NT2/D1 (cell line): ENCODE measurements at regions not wholly inside any gene's neighbourhood (a gene's known extent, or its start where the extent isn't known, plus 50 kb on each side); places are given as distances from the start of the nearest gene placed in this dataset.

Experiments used
- DNase-seq: peaks from one replicate; pipeline ENCODE4 v3.0.0-alpha.2; 2011; ENCODE audit warnings: low read depth, low spot score
- H3K27me3 ChIP-seq: 2 replicates; pipeline ENCODE4 v1.6.0; 2011; ENCODE audit warnings: mild to moderate bottlenecking; ENCODE audit not compliant: insufficient read length, insufficient read depth
- H3K36me3 ChIP-seq: 2 replicates; pipeline ENCODE4 v1.6.1; 2011; ENCODE audit warnings: mild to moderate bottlenecking, low read length, mixed read lengths; ENCODE audit not compliant: insufficient read depth, insufficient read length
- H3K4me1 ChIP-seq: 2 replicates; pipeline ENCODE4 v1.5.1; 2011; ENCODE audit not compliant: insufficient read depth, insufficient read length
- H3K4me3 ChIP-seq: 2 replicates; pipeline ENCODE4 v1.5.1; 2011; ENCODE audit warnings: low read depth; ENCODE audit not compliant: insufficient read length
- H3K9ac ChIP-seq: 2 replicates; pipeline ENCODE4 v1.6.0; 2011; ENCODE audit warnings: low read depth; ENCODE audit not compliant: insufficient read length
- H3K9me3 ChIP-seq: 2 replicates; pipeline ENCODE4 v1.5.1; 2011; ENCODE audit warnings: mild to moderate bottlenecking, low read length; ENCODE audit not compliant: insufficient read depth
- SUZ12 ChIP-seq: IDR thresholded peaks from 2 replicates; pipeline ENCODE4 v1.6.1; 2011; ENCODE audit not compliant: insufficient read length, insufficient read depth; ENCODE audit errors: extremely low read depth
- YY1 ChIP-seq: IDR thresholded peaks from 2 replicates; pipeline ENCODE4 v1.6.1; 2011; ENCODE audit not compliant: insufficient read length, insufficient read depth
- ZNF274 ChIP-seq: IDR thresholded peaks from 2 replicates; pipeline ENCODE4 v1.6.1; 2011; ENCODE audit warnings: mild to moderate bottlenecking, low read depth, low read length

- Histone ChIP-seq H3K9ac (no peak overlapping the region), H3K36me3 (no peaks in the 10 kb centered on the region), H3K4me3 (no peak overlapping the region), H3K27me3 (no peaks in the 10 kb centered on the region), H3K4me1 (no peaks in the 10 kb centered on the region), H3K9me3 (peaks cover 25% of the 10 kb centered on the region)
- TF ChIP-seq SUZ12 (no peak), YY1 (no peak), ZNF274 (no peak)
- DNase-seq = peak; percentile 6
Observed at GRCh38 chr4:161256716-161257115, 907.1 kb downstream of the FSTL5 start.

- DNase-seq = no peak
- Histone ChIP-seq H3K4me3 (no peak overlapping the region), H3K4me1 (no peaks in the 10 kb centered on the region)
Observed at GRCh38 chr4:161256172-161256571, 907.6 kb downstream of the FSTL5 start.

GRCh38 chr4:161254375-161254774 is 909.4 kb downstream of the FSTL5 start:
- no peak overlapping the region for H3K9ac ChIP-seq
- H3K36me3 ChIP-seq = no peaks in the 10 kb centered on the region
- no peaks in the 10 kb centered on the region for H3K27me3 ChIP-seq
- H3K9me3 ChIP-seq = peaks cover 32% of the 10 kb centered on the region
- DNase-seq = no peak
- TF ChIP-seq SUZ12 (no peak), ZNF274 (no peak), YY1 (no peak)
- H3K4me1 ChIP-seq = no peaks in the 10 kb centered on the region
- H3K4me3 ChIP-seq = no peak overlapping the region

More at GRCh38 chr4:161256172-161256571, 907.6 kb downstream of the FSTL5 start:
- TF ChIP-seq ZNF274 = no peak
- TF ChIP-seq YY1 = no peak
- no peak for TF ChIP-seq SUZ12
- Histone ChIP-seq H3K9me3 (peaks cover 25% of the 10 kb centered on the region), H3K27me3 (no peaks in the 10 kb centered on the region), H3K36me3 (no peaks in the 10 kb centered on the region), H3K9ac (no peak overlapping the region)

GRCh38 chr4:161252520-161253141 is 911.2 kb downstream of the FSTL5 start:
- H3K4me1 ChIP-seq = no peaks in the 10 kb centered on the region
- DNase-seq = no peak
- no peaks in the 10 kb centered on the region for H3K27me3 ChIP-seq
- H3K9ac ChIP-seq = no peak overlapping the region
- H3K4me3 ChIP-seq = no peak overlapping the region
- TF ChIP-seq SUZ12 (no peak), YY1 (no peak), ZNF274 (no peak)
- H3K9me3 ChIP-seq = peaks cover 39% of the 10 kb centered on the region
- no peaks in the 10 kb centered on the region for H3K36me3 ChIP-seq

GRCh38 chr4:161249779-161250440 is 913.9 kb downstream of the FSTL5 start:
- DNase-seq = no peak
- Histone ChIP-seq H3K36me3 (no peaks in the 10 kb centered on the region), H3K27me3 (no peaks in the 10 kb centered on the region), H3K9ac (no peak overlapping the region), H3K9me3 (peaks cover 17% of the 10 kb centered on the region; the same call in 1 of the 2 replicates), H3K4me3 (no peak overlapping the region), H3K4me1 (no peaks in the 10 kb centered on the region)
- TF ChIP-seq YY1 (no peak), ZNF274 (no peak), SUZ12 (no peak)

GRCh38 chr4:161248880-161249279 is 914.9 kb downstream of the FSTL5 start:
- TF ChIP-seq ZNF274 (no peak), YY1 (no peak), SUZ12 (no peak)
- Histone ChIP-seq H3K36me3 (no peaks in the 10 kb centered on the region), H3K27me3 (no peaks in the 10 kb centered on the region), H3K9me3 (peaks cover 14% of the 10 kb centered on the region; the same call in 1 of the 2 replicates), H3K4me1 (no peaks in the 10 kb centered on the region), H3K4me3 (no peak overlapping the region), H3K9ac (no peak overlapping the region)
- no peak for DNase-seq

GRCh38 chr4:161247831-161248230 is 916.0 kb downstream of the FSTL5 start:
- no peak overlapping the region for H3K9ac ChIP-seq
- TF ChIP-seq YY1 (no peak), SUZ12 (no peak), ZNF274 (no peak)
- peaks cover 14% of the 10 kb centered on the region; the same call in 1 of the 2 replicates for H3K9me3 ChIP-seq
- no peak overlapping the region for H3K4me3 ChIP-seq
- no peaks in the 10 kb centered on the region for H3K4me1 ChIP-seq
- H3K36me3 ChIP-seq = no peaks in the 10 kb centered on the region
- DNase-seq = no peak
- no peaks in the 10 kb centered on the region for H3K27me3 ChIP-seq
